Body of pancreas (tissue), 4 donors: ENCODE measurements at regions not wholly inside any gene's neighbourhood (a gene's known extent, or its start where the extent isn't known, plus 50 kb on each side); places are given as distances from the start of the nearest gene placed in this dataset.

Experiments used
- ATAC-seq: fragments of 150-250 bp; one replicate; pipeline ENCODE4 v1.9.1; 2016
- DNase-seq, 4 donors: peaks; one replicate each; pipeline ENCODE4 v3.0.0-alpha.2; 2019
- H3K27ac ChIP-seq, 4 donors: fragments of 200-600 bp; sonication (generic); 1 replicate in 3 of 4; 2 replicates in 1 of 4; pipeline versions ENCODE4 v1.5.1 to v1.6.1; 2016 to 2019; ENCODE audit warnings: mild to moderate bottlenecking in 1 of 4, mixed read lengths in 1 of 4, moderate library complexity in 1 of 4
- H3K27me3 ChIP-seq, 2 donors: fragments of 200-600 bp; sonication (generic); one replicate each; pipeline ENCODE4 v1.6.0; 2016; ENCODE audit warnings: mild to moderate bottlenecking in 1 of 2
- H3K36me3 ChIP-seq, 2 donors: fragments of 200-600 bp; sonication (generic); replicated peaks in 1 of 2; 2 replicates each; pipeline ENCODE4 v1.5.1; 2016; ENCODE audit warnings: low read depth in 2 of 2; ENCODE audit not compliant: insufficient read depth in 1 of 2
- H3K4me1 ChIP-seq: fragments of 200-600 bp; sonication (generic); one replicate; pipeline ENCODE4 v1.6.0; 2016
- H3K4me3 ChIP-seq, 2 donors: fragments of 200-600 bp; sonication (generic); 1 replicate in 1 of 2; 2 replicates in 1 of 2; pipeline ENCODE4 v1.5.1; 2016 to 2019
- H3K9me3 ChIP-seq, 3 donors: fragments of 200-600 bp; sonication (generic); 1 replicate in 2 of 3; 2 replicates in 1 of 3; pipeline ENCODE4 v1.5.1; 2016
- POLR2A ChIP-seq, 3 donors: fragments of 450-650 bp; IDR thresholded peaks; one replicate each; pipeline ENCODE4 v1.6.1; 2016; ENCODE audit warnings: antibody characterized with exemption in 3 of 3, mild to moderate bottlenecking in 2 of 3
- WGBS, 2 donors: methylation state at CpG; one replicate each; pipeline ENCODE4 v1.1.5; 2017; 5-methylcytosine and 5-hydroxymethylcytosine counted together
- intact Hi-C: fragments of 100-400 bp; cut with DNase I; formaldehyde crosslinking; loops from one replicate; pipeline ENCODE4 v1.15.1; 2023
- TF ChIP-seq, protein P1 (sequence below), 7 experiments: fragments of 450-650 bp in 4 of 7; fragments of 200-600 bp in 3 of 7; sonication (generic) in 3 of 7; IDR thresholded peaks; one replicate each; pipeline ENCODE4 v1.5.1; 2016 to 2019; ENCODE audit warnings: antibody characterized with exemption in 7 of 7

DNA sequence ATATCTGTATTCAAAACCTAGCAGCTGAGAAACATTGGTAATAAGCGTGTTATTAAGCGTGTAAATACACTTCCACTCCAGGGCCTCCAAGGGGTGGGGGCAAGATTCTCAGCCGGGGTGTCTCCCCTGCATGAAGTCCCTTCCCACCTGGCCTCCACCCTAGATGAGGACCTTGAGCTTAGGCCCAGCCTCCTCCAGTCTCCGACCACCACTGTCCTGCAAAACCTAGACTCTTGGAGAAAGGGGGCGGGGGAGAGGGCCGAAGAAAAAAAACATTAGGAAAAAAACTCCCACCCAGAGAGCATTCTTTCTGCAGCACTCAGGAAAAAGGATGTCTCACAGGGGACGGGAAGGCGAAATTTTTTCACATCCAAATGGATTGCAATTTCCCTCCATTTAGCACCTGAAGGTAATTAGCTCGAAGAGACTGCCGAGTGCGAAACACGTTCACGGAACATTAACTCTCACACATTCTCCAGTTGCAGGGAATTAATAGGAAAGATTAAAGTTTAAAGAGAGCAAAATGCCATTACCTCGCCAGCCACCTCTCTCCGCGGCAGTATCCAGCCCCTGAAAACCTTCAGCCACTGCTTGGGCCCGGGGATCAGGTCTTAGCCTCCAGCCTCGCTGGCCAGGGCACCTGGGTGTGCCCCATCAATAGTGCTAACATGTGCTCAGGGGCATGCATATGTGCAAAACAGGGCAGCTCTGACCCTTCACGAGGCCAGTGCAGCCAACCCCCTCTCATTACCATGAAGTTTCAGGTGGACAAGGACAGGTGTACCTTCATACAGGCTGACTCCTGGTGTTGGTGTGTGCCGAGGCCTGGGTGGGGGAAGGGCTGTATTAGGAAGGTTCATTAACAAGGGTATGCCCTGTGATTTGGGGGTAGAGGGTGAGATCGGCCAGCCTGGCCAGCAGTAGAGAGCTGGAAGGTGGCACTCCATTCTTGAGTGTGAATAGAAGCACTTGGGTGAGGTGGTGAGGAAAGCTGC lies 77.2 kb downstream of the HIF1AN start:
- Histone ChIP-seq H3K36me3 (no peaks in the 10 kb centered on the region), H3K4me3 (no peak overlapping the region), H3K9me3 (no peaks in the 10 kb centered on the region), H3K27ac (no peak overlapping the region), H3K4me1 (no peaks in the 10 kb centered on the region), H3K27me3 (peaks cover 0 to 5% of the 10 kb centered on the region in 2 donors)
- 44 to 51% methylated on average over 21 of the region's 21 CpGs for WGBS, 2 donors
- DNase-seq (no peak), ATAC-seq (no peak)
- TF ChIP-seq, protein P1, sequence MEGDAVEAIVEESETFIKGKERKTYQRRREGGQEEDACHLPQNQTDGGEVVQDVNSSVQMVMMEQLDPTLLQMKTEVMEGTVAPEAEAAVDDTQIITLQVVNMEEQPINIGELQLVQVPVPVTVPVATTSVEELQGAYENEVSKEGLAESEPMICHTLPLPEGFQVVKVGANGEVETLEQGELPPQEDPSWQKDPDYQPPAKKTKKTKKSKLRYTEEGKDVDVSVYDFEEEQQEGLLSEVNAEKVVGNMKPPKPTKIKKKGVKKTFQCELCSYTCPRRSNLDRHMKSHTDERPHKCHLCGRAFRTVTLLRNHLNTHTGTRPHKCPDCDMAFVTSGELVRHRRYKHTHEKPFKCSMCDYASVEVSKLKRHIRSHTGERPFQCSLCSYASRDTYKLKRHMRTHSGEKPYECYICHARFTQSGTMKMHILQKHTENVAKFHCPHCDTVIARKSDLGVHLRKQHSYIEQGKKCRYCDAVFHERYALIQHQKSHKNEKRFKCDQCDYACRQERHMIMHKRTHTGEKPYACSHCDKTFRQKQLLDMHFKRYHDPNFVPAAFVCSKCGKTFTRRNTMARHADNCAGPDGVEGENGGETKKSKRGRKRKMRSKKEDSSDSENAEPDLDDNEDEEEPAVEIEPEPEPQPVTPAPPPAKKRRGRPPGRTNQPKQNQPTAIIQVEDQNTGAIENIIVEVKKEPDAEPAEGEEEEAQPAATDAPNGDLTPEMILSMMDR (IDR thresholded peaks at IDR 0.05): no peak
- no peak for TF ChIP-seq POLR2A (IDR thresholded peaks at IDR 0.05)
- intact Hi-C loops: no loop called here

DNA sequence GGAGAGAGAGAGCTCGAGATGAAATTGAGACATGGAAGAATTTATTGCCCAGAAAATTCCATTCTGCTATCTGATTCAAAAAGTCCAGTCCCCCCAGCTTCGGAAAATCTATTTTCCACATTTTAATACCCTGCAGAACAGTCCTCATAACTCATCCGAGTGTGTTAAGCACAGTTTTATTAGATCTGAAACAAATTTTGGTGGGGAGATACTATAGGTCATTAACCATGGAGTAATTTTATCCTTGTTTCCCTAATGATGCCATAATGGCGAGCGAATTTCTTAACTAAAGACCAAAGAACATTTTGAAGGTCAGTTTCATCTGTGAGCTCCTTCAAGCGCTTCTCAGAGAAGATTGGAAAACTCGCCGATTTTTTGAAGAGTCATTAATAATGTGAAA lies 78.1 kb downstream of the HIF1AN start:
- 52 to 54% methylated on average over 8 of the region's 8 CpGs for WGBS, 2 donors
- TF ChIP-seq, protein P1 (IDR thresholded peaks at IDR 0.05): no peak
- no peak for TF ChIP-seq POLR2A (IDR thresholded peaks at IDR 0.05)
- DNase-seq (no peak), ATAC-seq (no peak)
- Histone ChIP-seq H3K4me1 (no peaks in the 10 kb centered on the region), H3K27ac (no peak overlapping the region), H3K36me3 (no peaks in the 10 kb centered on the region), H3K4me3 (no peak overlapping the region), H3K9me3 (no peaks in the 10 kb centered on the region), H3K27me3 (peaks cover 0 to 5% of the 10 kb centered on the region in 2 donors)
- intact Hi-C loops: no loop called here

DNA sequence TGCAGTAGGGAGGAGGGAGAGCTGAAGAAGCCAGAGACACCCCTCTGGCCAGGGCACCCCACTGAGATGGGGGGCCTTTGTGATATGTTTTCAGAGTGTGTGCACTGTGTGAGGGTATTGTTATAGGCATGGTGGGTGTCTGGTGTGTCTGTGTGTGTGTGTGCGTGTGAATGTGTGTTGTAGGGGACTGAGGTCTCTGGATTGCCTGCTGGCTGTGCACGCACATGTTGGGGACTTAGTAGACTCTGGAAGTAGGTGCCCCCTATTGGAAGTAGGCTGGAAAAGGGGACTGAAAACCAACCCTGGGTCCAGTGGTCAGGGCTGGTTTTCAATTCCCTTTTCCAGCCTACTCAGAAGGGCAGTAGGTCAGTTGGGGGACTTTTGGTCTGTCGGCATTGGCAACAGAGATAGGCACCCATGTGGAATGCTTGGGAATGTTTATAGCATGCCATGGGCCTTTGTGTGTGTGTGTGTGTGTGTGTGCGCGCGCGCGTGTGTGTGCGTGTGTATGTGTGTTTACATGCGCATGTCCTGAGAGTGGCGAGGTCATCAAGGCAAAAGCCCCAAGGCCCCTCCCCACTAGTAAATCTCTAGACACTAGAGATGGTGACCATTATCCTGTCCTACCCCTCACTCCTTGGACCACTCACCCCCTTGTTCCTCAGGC lies 78.8 kb downstream of the HIF1AN start:
- H3K27me3 ChIP-seq: peaks cover 0 to 5% of the 10 kb centered on the region in 2 donors
- WGBS, 2 donors: 55 to 62% methylated on average over 10 to 11 of the region's 11 CpGs
- H3K4me1 ChIP-seq: no peaks in the 10 kb centered on the region
- no peak for DNase-seq
- H3K9me3 ChIP-seq: no peaks in the 10 kb centered on the region
- ATAC-seq: no peak
- intact Hi-C loops: no loop called here
- no peak overlapping the region for H3K4me3 ChIP-seq
- H3K36me3 ChIP-seq: no peaks in the 10 kb centered on the region
- TF ChIP-seq, protein P1 (IDR thresholded peaks at IDR 0.05): no peak
- TF ChIP-seq POLR2A (IDR thresholded peaks at IDR 0.05): no peak
- H3K27ac ChIP-seq: no peak overlapping the region

DNA sequence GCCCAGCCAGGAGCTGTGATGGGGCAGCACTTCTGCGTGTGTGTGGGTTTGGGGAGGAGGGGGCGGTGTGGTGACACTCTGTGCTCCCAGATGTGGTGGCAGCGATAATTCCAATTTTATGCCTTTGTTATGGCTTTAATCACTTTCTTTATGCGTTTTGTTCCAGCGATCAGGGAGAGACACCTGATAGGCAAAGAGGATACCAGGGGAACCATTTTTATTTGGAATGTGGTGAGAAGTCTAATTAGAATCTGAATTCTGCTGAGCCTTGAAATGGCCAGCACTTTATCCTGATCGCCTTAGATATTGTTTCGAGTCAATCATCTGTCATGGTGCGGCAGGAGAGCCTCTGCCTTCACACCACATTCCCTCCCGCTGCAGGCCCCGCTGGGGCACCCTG lies 79.5 kb downstream of the HIF1AN start:
- Histone ChIP-seq H3K36me3 (no peaks in the 10 kb centered on the region), H3K27me3 (peaks cover 0 to 5% of the 10 kb centered on the region in 2 donors), H3K4me1 (no peaks in the 10 kb centered on the region), H3K27ac (no peak overlapping the region), H3K9me3 (no peaks in the 10 kb centered on the region), H3K4me3 (no peak overlapping the region)
- 61 to 63% methylated on average over 10 of the region's 10 CpGs for WGBS, 2 donors
- ATAC-seq: no peak
- no peak for TF ChIP-seq POLR2A (IDR thresholded peaks at IDR 0.05)
- TF ChIP-seq, protein P1 (IDR thresholded peaks at IDR 0.05): no peak
- DNase-seq: no peak
- intact Hi-C loops: no loop called here
